T-helper 2 cell treated with Interferon-gamma antibody and Interleukin-4, amounts not matched to agents 5 μg/mL and 100 μg/mL, for 36 hours (primary cell): ENCODE measurements at regions not wholly inside any gene's neighbourhood (a gene's known extent, or its start where the extent isn't known, plus 50 kb on each side); places are given as distances from the start of the nearest gene placed in this dataset.
"Not testable (repeated sequence)": the region's sequence is repeated elsewhere in the genome, so short reads cannot be mapped to it uniquely, and the experiment has no call there.

Source experiments
- DNase-seq: peaks from one replicate; pipeline ENCODE4 v3.0.0; 2021; ENCODE audit warnings: low spot score
- H3K27ac Mint-ChIP-seq: one replicate; pipeline ENCODE4 v1.8.0; 2021; ENCODE audit warnings: mild to moderate bottlenecking, mixed read lengths
- H3K27me3 Mint-ChIP-seq: one replicate; pipeline ENCODE4 v1.8.0; 2021; ENCODE audit warnings: low read depth, mixed read lengths
- H3K36me3 Mint-ChIP-seq: one replicate; pipeline ENCODE4 v1.8.0; 2021; ENCODE audit warnings: low read depth, mixed read lengths
- H3K4me1 Mint-ChIP-seq: one replicate; pipeline ENCODE4 v1.8.0; 2021; ENCODE audit warnings: low read depth, mixed read lengths
- H3K4me3 Mint-ChIP-seq: one replicate; pipeline ENCODE4 v1.8.0; 2022; ENCODE audit warnings: mild to moderate bottlenecking, moderate library complexity, mixed read lengths
- H3K9me3 Mint-ChIP-seq: one replicate; pipeline ENCODE4 v1.8.0; 2021; ENCODE audit warnings: mixed read lengths

DNA sequence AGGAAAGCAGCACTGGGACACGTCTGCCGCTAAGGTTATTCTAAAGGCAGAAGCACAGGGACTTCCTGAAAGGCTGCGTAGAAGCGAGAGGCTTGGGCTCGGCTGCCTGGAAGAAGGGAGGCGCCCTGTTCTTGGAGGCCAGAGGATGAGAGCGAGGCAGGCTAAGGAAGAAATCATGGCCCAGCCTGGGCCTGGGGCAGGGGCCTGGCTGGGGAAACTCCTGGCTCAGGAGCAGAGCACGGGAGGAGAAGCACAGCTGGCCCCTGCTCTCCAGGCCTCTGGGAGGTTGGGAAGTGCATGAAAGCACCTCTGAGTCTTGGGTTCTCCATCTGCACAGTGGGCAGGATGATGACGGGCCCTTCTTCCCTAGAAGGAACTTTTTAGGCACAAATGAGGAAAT, 66.0 kb upstream of the SFSWAP start:
- H3K27ac Mint-ChIP-seq, H3K27me3 Mint-ChIP-seq, DNase-seq, H3K9me3 Mint-ChIP-seq, H3K36me3 Mint-ChIP-seq, H3K4me1 Mint-ChIP-seq, H3K4me3 Mint-ChIP-seq: not testable (repeated sequence)

DNA sequence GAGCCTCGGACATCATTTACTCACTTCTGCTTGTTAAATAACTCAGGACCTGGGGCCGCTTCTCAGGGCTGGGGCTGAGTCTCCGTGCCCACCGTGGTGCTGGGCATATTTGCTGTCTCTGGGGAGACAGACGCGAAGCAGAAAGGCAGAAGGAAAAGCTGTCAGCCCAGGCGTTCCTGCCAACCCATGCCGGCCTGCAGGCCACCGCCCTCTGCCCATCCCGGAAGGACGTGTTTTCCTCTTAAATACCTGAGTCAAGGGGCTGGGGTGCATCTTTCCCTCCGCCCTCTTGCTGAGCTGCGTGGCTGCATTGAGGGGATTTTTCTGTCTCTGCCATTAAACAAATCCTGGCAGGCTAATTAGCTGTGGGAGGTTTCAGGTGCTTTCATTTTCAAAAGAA, 65.3 kb upstream of the SFSWAP start:
- not testable (repeated sequence) for DNase-seq, H3K36me3 Mint-ChIP-seq, H3K4me1 Mint-ChIP-seq, H3K27ac Mint-ChIP-seq, H3K4me3 Mint-ChIP-seq, H3K9me3 Mint-ChIP-seq, H3K27me3 Mint-ChIP-seq

DNA sequence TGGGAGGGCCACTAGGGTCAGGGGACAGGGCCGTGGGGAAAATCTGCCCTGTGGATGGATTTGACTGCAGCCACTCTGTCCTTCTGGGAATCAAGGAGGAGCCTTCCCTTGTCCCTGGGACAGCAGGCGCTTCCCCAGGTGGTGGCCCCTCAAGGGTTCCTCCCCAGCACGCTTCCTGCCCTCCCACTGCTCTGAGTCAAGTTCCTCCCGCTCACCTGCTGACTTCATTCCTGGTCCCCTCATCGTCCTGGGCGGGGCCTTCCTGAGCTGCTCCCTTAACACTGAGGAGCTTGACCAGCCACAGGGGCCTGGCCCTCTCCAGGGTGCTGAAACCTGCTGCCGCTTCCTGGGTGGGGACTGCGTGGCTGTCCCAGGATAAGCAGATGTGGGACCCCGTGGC, 64.4 kb upstream of the SFSWAP start:
- not testable (repeated sequence) for H3K9me3 Mint-ChIP-seq, DNase-seq, H3K4me3 Mint-ChIP-seq, H3K36me3 Mint-ChIP-seq, H3K4me1 Mint-ChIP-seq, H3K27ac Mint-ChIP-seq, H3K27me3 Mint-ChIP-seq

DNA sequence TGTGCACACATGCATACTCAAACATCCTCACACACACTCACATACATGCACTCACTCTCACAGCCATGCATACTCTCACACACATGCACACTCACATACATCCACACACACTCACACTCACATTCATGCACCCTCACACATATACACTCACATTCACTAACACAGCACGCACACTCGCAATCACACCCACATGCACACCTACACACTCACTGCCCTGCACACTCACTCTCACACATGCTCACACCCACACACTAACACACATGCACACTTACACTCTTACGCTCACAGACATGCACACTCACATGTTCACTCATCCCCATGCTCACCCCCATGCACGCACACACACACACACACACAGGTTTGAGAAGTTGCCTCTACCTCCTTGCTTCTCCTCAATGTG, 63.2 kb upstream of the SFSWAP start:
- no peak overlapping the region for H3K27ac Mint-ChIP-seq
- H3K36me3 Mint-ChIP-seq = no peaks in the 10 kb centered on the region
- no peak overlapping the region for H3K4me3 Mint-ChIP-seq
- H3K27me3 Mint-ChIP-seq = no peaks in the 10 kb centered on the region
- no peaks in the 10 kb centered on the region for H3K4me1 Mint-ChIP-seq
- no peaks in the 10 kb centered on the region for H3K9me3 Mint-ChIP-seq
- DNase-seq = no peak

DNA sequence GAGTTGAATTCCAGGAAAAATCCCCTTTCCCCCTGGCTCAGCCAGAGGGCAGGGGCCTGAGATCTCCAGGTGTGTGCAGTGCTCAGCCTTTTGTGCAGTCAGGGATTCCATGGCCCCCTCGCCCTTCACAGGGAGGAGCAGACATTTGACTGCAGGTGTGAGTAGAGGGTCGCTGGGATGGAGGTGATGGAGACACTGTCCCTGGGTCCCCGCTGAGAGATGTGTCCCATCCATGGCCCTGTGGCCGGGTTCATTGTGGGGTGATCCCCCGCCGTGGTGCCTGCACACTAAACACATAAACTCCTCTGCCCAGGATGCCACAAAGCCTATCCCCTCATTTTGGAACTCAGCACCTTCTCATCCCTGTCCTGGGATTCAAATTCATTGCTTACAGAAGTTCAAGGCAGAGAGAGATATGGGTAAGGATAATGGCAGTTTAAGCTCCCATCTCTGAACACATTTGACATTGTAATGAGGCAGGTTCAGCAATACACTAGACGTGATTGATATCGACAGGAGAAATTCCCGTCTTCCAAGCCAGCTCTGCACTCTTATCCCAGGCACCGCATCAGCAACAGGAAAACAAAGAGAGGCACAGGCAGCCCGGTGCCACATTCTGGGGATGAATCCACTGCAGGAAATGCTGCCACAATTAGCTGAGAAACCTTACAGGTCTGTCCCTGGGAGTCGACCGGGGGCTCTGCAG, 55.3 kb upstream of the SFSWAP start:
- H3K4me1 Mint-ChIP-seq, H3K27me3 Mint-ChIP-seq, DNase-seq, H3K4me3 Mint-ChIP-seq, H3K27ac Mint-ChIP-seq, H3K36me3 Mint-ChIP-seq, H3K9me3 Mint-ChIP-seq: not testable (repeated sequence)

DNA sequence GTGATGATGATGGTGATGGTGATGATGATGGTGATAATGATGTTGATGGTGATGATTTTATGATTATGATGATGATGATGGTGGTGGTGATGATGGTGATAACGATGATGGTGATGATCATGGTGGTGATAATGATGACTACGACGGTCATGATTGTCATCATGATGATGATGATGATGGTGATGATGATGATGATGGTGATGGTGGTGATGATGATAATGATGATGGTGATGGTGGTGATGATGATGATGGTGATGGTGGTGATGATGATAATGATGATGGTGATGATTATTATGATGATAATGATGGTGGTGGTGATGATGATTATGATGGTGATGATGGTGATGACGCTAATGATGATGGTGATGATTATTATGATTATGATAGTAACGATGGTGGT, 54.1 kb upstream of the SFSWAP start:
- H3K27ac Mint-ChIP-seq, H3K4me1 Mint-ChIP-seq, H3K27me3 Mint-ChIP-seq, H3K4me3 Mint-ChIP-seq, H3K9me3 Mint-ChIP-seq, H3K36me3 Mint-ChIP-seq, DNase-seq: not testable (repeated sequence)

DNA sequence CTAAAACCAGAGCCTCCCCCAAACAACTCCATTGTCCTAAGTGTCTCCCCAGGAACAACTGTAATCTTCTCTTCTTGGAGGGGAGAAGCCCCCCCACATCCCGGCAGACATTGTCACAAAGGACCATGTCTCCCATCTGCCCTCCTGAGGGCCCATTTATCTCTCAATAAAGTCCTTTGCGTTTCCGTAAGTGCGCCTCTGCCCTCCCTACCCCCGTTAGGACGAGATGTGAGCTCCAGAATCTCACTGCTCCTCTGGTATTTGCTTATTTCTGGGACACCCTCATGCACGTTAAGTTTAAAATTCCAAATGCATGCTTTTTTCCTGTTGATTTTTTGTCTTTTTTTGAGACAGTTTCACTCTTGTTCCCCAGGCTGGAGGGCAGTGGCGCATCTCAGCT, 52.3 kb upstream of the SFSWAP start:
- H3K27me3 Mint-ChIP-seq, DNase-seq, H3K4me1 Mint-ChIP-seq, H3K9me3 Mint-ChIP-seq, H3K36me3 Mint-ChIP-seq, H3K27ac Mint-ChIP-seq, H3K4me3 Mint-ChIP-seq: not testable (repeated sequence)

DNA sequence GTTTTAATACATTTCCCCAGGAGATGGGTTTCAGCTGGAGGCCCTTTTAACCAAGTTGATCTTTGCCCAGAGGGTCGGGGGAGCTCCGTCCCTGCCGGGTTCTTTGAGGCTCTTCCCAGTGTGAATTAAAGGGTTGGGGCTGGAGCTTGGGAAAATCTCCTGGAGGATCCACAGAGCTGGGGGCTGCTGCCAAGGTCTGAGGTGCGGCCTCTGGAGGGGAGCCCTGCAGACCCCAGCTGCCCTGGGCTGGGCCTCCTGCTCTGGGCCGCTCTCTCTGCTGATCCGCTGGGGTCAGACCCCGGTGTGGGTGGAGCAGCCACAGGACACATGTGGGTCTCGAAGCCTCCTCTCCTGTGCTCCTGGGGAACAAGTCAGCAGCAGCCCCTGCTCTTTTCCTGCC, 51.4 kb upstream of the SFSWAP start:
- H3K27me3 Mint-ChIP-seq, H3K27ac Mint-ChIP-seq, H3K36me3 Mint-ChIP-seq, DNase-seq, H3K9me3 Mint-ChIP-seq, H3K4me1 Mint-ChIP-seq, H3K4me3 Mint-ChIP-seq: not testable (repeated sequence)

DNA sequence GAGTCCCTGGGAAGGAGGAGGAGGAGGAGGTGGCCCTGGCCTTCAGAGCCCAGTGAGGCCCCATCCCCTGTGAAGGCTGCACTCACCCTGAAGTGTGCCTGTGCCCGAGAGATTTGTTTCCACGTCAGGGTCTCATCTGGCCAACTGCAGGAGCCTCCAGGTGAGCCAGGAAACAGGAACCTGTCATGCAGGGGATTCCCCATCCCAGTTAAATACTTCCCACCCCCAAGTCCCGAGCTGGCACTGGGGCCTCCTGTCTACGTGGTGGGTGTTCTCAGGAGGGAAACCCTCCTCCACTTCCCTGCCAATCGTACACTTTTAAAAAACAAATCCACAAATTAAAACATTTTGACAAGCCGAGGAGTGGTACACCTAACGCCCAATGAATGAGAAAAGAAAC, 50.9 kb upstream of the SFSWAP start:
- not testable (repeated sequence) for H3K4me1 Mint-ChIP-seq, H3K9me3 Mint-ChIP-seq, H3K36me3 Mint-ChIP-seq, DNase-seq, H3K27me3 Mint-ChIP-seq, H3K4me3 Mint-ChIP-seq, H3K27ac Mint-ChIP-seq

DNA sequence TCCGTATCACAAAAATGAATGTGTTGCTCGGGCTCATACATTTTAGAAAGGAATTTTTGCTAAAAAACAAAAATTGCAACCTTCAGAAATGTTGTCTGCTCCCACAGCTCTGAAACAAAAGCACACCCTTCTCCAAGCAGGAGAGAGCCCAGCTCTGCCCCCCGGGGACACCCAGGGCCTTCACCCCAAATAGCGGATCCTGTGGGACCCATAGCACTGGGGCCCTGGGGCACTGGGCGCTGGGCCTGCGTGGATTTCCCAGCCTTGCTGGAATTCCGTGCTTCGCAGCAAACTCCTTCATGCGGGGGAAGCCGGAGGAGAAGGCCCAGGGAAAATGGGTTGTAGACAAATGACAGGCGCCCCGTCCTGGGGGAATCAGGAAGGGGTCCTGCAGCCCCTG, 50.5 kb upstream of the SFSWAP start:
- not testable (repeated sequence) for H3K4me3 Mint-ChIP-seq, H3K4me1 Mint-ChIP-seq, H3K27me3 Mint-ChIP-seq, H3K36me3 Mint-ChIP-seq, H3K9me3 Mint-ChIP-seq, H3K27ac Mint-ChIP-seq, DNase-seq
